Activated CD4-positive, CD25-positive, alpha-beta regulatory T cell (primary cell): ENCODE measurements at regions not wholly inside any gene's neighbourhood (a gene's known extent, or its start where the extent isn't known, plus 50 kb on each side); places are given as distances from the start of the nearest gene placed in this dataset.
"Not testable (repeated sequence)": the region's sequence is repeated elsewhere in the genome, so short reads cannot be mapped to it uniquely, and the experiment has no call there.

Experiments
- DNase-seq, 4 experiments: peaks; one replicate each; lab custom pipeline; 2025; lab: John Stamatoyannopoulos, UW

DNA sequence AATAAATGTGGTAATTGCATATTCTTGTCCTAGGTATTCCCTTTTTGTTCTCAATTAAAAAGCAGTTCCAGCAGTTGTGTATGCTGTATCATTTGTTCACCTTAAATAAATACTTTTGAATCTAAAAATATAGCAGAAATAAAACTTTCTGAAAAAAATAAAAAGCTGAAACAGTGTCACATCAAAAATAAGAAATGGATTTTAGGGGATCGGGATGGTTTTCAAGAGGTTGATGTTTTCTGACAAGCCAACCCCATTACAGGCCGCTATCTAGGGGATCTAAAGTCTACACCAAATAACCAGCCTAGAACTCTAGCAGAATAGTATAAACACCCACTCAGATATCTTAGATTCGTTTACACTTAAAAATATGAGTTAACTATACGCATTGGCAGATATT lies 95.4 kb upstream of the MAML3 start:
- DNase-seq, result no peak

DNA sequence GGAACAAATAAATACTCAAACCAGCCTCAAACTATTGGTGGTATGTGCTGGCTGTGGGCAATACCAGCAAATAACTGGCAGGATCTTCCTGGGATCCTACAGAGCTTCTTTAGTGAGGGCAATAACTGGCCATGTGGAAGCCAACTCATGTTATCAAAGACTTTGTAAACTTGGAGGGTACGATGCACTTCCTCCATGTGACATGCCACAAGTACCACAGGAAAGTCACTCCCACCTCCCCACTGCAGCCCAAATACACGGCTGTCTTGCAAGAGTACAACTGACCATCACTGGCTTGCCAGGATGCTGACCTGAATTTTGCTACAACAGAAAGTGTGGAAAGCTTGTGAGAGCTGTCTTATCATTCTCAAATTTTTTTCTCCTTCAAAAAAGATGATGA lies 93.3 kb upstream of the MAML3 start:
- DNase-seq, result no peak

DNA sequence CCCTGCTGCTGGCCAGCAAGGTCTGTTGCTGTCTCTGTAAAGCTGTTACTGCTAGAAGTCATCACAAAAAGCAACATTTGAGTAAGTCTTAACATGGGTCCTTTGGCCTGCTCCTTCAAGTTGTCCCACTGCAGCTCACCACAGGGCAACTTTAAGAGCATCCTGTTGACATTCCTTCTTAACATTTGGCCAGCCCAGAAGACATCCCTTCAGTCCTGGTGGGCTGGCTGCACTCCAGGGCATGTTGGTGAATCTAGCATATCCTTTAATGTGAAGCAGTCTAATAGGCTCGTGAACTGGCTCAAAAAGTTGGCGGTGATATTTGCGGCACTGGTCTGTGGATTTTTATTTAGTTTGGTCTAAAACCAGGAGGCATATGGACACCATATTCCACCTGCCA lies 92.2 kb upstream of the MAML3 start:
- no peak for DNase-seq

DNA sequence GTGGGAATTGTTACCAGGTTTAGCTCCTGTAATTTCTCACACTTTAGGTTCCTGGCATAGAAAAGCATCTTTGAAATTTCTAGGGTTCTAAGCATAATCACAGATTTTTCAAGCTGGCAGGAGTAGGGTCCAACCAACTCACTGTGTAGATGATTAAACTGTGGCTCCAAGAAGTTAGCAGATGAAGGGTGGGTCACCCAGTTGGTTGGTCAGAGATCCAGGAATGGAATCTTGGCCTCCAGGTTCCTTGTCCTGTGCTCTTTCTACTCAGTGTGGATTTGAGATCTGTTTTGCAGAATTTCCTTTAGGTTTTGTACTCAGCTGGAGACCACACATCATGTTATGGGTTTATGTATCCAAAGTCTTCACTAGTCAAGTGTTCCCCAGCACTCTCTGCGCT lies 90.3 kb upstream of the MAML3 start:
- no peak for DNase-seq

DNA sequence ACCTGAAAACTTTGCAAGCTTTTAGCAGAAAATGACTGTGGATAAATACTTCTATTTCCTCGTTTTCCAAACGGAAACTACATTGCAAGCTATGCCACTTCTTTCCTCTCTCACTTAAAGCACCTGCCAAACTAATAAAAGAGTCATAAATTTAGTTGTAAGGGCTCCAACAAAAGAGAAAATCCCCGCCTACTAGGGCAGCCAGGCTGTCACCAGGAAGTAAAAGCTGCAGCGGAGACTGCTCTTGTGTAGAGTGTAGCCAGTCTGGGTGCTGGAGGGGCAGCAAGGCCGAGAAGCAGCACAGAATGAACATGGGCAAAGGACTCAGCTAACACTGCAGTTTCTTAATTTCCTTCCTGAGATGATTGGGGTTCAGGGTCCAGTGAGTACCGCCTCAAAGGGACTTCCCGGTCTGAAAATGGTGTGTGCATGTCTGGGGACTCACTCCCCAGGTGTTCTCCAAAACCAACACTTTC lies 89.3 kb upstream of the MAML3 start:
- DNase-seq, result no peak

DNA sequence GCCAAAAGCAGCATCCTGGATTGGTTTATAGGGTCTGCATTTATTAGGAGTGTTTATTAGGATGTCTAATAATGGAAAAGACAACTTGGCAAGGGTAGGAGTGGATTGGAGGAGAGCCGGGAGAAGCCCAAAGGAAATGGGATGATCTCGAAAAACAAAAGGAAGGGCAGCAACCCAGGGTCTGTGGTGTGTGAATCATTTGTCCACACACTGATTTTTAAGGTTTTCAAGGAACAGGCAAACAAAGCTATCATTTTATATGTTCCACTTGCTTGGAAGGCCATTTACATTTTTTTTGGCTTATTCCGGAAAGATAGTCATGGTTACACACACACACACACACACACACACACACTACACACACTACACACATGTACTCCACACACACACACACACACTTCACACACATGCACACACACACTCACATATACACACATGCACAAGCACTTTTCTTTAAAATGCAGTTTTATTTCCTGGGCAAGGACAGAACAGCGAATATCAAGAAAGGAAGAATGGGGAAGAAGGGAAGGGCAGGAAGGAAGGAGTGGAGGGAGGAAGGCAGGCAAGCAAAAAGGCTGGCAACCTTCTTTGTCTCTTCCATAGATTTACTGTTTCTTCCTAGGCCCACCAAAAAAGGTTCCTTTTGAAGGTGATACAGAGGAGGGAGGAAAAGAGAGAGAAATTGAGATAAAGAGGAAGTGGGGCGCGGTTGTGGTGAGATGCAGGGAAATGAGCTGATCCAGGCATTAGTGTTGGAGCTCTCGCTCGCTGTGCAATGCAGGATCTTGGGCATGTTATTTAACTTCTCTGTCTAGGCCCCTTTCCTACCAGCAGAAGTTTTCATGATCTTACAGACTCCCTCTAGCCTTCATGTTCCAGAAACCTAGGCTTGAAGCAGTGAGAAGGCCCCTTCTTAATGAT lies 88.6 kb upstream of the MAML3 start:
- no peak for DNase-seq

DNA sequence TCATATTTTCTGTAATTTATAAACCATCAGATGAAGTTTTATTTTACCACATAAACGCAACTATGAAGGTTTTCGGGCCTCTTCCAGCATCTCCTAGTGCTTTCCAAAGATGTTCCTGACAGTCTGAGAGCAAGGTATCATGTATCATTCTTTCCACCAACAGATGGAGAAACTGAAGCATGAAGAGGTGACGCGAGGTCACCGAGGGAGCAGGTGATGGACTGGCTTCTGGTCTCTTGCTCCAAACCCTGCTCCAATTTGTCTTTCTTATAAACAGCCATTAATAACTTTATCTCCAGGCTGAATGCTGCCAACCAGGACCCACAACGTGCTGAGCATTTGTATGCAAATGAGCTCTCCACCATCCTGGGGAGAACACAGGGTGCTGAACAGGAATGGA lies 86.3 kb upstream of the MAML3 start:
- DNase-seq, result no peak

DNA sequence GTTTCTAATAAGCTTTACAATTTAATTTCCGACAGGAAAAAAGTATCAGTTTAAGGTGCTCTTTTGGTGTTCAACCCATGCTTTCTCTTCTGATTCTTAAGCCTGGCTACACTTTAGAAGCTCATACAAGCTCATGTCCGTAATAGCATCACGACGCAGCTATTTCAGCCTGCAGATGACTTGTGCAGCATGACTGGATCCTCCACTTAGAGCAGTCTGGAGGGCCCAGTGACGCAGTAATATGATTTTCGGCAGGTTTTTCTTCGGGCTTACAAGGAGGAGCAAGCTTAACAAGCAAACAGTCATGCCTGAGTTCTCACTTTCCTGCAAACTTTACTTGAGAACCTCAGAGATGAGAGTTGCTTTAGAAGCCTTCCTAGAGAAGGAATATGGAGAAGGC lies 85.3 kb upstream of the MAML3 start:
- DNase-seq, result no peak

DNA sequence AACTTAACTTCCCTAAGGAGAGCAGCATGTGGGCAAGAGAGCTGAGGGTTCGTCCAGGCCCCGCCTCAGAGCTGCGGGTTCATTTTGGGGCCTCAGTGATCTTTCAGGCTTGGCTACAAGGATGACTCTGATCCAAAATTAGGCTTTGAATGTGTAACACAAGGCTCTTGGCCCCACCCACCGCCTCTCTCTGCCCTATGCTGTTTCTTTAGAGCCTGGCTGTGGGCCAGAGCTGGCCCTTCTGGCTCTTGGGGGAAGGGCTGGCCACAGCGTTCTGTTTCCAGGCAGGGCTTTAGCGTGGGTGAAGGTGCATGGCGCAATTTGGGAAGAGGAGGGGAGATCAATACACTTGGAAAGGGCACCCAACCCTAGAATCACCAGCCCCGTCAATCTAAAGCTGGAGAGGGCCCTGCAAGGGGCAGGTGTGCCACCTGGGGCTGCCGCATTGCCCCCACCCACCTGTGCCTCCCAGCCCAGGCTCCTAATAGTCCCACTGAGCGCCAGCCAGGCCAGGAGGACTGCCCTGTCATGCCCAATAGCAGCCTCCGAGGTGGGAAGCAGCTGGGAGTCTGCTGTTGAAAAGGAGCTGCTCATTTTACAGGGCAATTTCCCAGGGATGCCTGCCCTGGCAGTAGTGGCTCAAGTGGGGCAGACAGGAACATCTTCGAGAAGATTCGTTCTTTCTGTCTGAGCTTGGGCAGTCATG lies 84.5 kb upstream of the MAML3 start:
- no peak for DNase-seq

DNA sequence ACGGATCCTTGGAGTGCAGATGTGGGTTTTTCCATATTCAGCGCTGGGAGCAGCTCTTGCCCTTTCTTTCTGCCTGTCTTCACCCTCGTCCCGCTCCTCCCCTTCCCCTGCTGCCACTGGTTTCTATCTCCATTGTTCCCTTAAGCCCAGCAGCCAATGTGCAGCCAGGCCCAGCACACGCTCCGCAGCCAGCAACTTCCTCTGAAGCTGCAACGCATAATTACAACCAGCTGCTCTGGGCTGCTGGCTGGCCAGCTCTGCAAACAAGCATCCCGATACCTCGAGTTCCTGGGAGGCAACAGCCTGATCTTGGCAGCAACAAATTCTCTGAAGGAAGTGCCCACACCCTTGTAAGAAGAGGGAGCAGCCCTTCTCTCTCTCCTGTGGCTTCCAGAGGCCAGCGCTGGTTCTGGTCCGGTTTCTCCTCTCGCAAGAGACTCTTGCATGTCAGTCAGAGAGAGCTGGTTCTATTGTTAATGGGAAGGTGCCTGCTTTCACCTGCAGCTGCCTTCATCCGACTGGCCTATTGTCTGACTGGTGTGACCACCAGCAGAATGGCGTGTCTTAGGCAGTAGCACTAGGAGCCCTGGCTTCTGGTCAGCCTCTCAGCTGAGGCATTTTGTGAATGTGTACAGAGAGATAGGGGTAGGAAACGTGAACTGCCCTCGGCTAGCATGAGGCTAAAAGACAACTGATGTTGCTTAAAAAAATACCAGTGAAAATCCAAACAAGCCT lies 83.8 kb upstream of the MAML3 start:
- no peak for DNase-seq

DNA sequence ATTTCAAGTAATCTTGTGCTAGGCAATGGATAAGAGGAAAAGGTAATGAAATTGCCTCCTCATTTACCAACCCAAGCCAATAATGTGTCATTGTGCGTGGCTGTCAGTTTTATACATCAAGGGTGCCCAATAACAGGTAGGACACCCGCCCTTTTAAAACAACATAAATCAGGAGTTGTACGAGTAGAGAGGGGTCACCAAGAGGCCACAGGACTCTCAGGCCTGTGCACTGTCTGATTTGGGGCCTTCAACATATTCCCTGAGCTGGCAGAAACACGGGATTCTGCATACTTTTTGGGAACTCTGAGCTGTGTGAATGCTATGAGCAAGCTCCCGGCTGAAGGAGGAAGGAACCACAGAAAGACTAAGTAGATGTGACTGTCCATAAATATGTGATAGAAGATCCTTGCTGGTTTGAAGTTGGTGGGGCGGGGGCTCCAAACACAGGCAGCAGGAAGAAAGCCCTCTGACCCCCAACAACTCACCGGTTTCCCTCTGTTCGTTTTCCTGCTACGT lies 82.7 kb upstream of the MAML3 start:
- no peak for DNase-seq

DNA sequence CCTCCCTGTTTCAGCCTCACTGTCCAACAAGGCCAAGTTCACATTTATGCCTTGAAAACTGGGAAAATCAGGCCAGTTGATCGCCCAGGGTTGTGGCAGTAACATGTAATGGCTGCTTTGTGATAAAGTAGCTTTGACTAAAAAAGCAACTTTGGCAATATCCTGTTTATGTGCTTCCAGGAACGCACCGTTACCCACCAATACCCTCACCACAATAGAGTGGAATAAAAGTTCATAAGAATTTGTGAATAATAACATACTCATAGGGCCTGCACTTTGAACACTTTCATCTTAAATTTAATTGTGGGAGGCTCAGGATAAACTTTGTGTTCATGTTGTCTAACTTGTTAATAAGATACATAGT lies 80.7 kb upstream of the MAML3 start:
- no peak for DNase-seq

DNA sequence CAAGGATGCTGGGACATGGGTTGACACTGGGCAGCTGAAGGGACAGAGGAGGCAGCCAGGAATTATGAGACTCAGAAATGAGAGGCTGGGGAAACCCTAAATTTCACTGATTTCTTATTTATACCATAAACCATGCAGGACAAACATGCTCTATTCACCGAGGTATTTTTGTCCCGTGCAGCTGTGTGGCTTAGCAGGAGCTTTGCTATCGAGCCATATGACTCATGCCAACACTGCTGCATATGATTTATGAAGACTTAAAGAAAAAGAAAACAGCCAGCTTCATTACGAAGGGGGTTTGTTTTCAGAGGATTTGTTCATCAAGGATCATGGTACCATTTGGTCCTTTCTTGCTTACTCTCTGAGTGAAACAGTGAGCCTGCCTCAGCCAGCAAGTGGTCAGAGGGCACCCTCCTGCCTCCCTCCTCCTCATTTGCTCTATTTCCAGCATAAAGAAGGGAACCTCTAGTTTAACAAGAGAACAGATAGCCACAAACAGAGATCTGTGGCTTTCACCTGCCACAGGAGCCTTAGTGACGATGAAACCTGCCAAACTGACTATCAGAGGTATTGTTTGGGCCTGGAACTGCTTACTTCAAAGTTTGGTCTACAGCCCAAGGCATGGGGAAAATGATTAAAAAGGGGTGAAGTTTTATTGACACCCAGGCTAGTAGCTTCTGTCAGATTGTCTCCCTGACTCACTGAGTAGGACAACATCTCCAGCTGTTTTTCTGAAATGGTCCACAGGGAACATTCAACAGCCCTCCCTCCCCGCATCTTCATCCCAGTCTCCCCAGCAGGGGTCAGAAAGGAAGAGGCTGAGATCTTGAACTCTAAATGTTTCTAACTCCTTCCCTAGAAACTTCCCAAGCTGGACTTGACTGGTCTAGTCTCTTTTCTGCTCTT lies 80.1 kb upstream of the MAML3 start:
- no peak for DNase-seq

DNA sequence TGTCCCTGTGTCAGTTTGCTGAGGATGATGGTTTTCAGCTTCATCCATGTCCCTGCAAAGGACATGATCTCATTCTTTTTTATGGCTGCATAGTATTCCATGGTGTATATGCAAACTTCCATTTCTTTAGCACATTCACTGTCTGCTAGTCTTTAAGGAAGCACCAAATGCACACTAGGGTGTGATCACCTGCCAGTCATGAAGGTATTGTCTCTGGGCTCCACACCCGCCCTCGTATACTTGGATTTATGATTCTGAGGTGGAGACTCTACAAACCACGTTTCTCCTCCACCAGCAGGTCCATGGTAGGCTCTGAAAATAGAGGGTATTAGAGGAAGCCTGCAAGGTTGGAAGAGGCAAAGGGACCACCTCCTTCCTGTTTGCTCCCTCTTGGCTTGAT lies 75.9 kb upstream of the MAML3 start:
- DNase-seq, result no peak

DNA sequence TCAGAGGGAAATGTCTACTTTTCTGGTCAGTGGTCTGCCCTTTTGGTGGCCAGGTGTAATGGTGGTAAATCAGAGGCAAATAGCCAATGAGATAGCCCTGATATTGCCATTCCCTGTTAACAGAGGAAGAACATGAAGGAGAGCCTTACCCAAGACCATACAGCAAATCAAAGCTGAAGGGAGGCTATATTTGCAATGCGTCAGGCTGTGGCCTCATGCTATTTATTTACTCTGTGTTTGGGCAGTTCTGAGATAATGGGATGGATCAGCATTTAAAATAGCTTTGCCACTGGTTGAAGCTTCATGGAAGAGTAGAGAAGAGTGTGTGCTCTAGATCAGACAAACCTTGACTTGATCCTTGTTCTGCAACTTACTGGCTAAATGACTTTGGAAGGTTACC lies 73.3 kb upstream of the MAML3 start:
- DNase-seq, result no peak

DNA sequence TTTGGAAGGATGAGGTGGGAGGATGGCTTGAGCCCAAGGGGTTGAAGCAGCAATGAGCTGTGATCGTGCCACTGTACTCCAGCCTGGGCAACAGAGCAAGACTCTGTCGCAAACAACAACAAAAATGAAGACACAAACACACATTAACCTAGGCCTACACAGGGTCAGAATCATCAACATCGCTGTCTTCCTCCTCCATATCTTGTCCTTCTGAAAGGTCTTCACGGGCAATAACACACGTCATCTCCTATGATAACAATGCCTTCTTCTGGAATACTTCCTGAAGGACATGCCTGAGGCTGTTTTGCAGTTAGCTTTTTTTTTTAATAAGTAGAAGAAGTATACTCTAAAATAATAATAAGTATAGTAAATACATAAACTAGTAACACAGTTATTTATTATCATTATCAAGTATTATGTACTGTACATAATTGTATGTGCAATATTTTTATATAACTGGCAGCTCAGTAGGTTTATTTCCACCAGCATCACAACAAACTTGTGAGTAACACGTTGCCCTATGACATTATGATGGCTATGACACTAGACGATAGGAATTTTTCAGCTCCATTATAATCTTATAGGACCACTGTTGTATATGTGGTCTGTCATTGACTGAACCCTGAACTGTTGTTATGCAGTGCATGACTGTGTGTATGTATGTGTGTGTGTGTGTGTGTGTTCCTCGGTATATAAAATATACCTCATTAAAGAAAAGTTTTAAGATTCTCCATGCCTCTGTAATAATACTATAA lies 69.2 kb upstream of the MAML3 start:
- no peak for DNase-seq

DNA sequence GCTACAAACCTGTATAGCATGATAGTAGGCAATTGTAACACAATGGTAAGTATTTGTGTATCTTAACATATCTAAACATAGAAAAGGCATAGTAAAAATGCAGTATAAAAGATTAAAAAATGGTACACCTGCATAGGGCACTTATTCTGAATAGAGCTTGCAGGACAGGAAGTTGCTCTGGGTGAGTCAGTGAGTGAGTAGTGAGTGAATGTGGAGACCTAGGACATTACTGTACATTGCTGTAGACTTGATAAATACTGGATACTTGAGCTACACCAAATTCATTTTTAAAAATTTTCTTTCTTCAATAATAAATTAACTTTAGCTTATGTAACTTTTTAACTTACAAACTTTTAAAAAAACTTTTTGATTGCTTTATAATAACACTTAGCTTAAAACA lies 68.2 kb upstream of the MAML3 start:
- no peak for DNase-seq

DNA sequence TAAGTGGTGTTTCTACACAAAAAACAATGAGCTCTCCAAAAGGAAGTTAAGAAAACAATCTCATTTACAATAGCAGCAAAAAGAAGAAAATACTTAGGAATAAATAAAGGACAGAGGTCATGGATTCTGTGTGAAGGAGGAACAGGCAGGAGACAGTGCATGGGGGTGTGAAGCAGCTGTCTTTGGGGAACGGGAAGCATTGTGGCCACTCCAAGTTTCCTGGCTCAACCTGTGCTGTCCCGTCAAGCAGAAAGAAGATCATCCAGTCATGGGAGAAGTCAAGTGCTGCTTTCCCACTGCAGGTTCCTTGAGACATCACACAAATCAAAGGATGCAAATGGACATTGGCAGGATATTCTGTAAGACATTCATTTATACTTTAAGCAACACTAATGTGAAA lies 66.1 kb upstream of the MAML3 start:
- DNase-seq, result no peak

DNA sequence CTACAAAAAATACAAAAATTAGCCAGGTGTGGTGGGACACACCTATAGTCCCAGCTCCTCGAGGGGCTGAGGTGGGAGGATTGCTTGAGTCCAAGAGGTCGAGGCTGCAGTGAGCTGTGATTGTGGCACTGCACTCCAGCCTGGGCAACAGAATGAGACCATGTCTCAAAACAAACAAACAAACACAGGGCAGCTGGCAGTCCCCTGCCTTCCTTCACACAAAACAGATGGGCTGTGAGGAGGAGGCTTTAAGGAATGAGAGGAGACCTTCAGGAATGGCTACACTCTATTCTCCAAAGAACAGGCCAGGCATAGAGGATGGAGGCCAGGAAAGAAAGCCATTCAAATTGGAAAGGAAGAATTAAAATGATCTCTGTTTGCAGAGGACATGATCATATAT lies 65.6 kb upstream of the MAML3 start:
- DNase-seq, result no peak

DNA sequence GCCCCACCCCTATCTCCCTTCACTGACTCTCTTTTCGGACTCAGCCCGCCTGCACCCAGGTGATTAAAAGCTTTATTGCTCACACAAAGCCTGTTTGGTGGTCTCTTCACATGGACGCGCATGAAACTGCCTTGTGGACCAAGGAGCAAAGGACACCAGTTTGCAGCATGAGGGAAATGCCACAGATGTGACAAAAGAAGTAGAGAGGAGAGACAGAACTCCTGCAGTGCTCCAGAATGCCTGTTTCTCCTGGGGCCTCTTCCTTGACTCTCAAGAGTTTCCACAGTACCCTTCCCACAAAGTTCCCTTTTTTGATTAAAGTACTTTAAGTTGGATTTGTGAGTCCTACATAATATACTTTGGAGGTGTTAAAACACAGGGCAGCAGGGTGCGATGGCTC lies 65.1 kb upstream of the MAML3 start:
- DNase-seq, result not testable (repeated sequence)

DNA sequence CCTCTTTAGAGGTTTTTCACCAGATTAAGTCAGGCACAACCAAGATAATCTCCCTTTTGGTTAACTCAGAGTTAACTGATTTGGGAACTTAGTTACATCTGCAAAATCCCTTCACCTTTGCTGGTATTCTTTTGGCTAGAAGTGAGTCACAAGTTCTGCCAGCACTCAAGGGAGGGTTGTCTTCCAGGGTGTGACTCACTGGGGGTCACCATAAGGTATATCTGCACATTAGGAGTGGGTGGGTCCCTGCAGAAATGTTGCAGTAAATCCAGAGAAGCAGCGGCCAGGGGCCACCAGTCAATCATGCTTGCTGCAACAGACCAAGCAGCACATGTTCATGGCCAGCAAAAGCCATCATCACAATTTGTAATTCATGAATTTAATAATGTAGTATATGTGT lies 59.8 kb upstream of the MAML3 start:
- no peak for DNase-seq
